Fibroblast of lung (primary cell): ENCODE measurements at regions not wholly inside any gene's neighbourhood (a gene's known extent, or its start where the extent isn't known, plus 50 kb on each side); places are given as distances from the start of the nearest gene placed in this dataset.

Experiments used
- EZH2 ChIP-seq: IDR thresholded peaks from 2 replicates; pipeline ENCODE4 v1.5.1; 2012; ENCODE audit warnings: low read length, control low read depth, mild to moderate bottlenecking; ENCODE audit errors: missing control alignments
- TF ChIP-seq, protein P1 (sequence below), 2 donors: IDR thresholded peaks in 1 of 2; conservative IDR thresholded peaks in 1 of 2; 1 replicate in 1 of 2; 2 replicates in 1 of 2; pipeline ENCODE4 v1.5.1; 2011 to 2012; ENCODE audit warnings: low read length in 2 of 2, control low read depth in 1 of 2, inconsistent platforms in 1 of 2, low read depth in 1 of 2, mild to moderate bottlenecking in 1 of 2

GRCh38 chr7:12865593-12865992, 178.2 kb downstream of the ARL4A start:
- TF ChIP-seq, protein P1, sequence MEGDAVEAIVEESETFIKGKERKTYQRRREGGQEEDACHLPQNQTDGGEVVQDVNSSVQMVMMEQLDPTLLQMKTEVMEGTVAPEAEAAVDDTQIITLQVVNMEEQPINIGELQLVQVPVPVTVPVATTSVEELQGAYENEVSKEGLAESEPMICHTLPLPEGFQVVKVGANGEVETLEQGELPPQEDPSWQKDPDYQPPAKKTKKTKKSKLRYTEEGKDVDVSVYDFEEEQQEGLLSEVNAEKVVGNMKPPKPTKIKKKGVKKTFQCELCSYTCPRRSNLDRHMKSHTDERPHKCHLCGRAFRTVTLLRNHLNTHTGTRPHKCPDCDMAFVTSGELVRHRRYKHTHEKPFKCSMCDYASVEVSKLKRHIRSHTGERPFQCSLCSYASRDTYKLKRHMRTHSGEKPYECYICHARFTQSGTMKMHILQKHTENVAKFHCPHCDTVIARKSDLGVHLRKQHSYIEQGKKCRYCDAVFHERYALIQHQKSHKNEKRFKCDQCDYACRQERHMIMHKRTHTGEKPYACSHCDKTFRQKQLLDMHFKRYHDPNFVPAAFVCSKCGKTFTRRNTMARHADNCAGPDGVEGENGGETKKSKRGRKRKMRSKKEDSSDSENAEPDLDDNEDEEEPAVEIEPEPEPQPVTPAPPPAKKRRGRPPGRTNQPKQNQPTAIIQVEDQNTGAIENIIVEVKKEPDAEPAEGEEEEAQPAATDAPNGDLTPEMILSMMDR (conservative IDR thresholded peaks at IDR 0.05 in 1 of 2, IDR thresholded peaks at IDR 0.05 in 1 of 2; ENCODE audit: low read depth in 1 of 2, low read length in 2 of 2) = no peak
- no peak for TF ChIP-seq EZH2
